ENCODE measurements at regions not wholly inside any gene's neighbourhood (a gene's known extent, or its start where the extent isn't known, plus 50 kb on each side); places are given as distances from the start of the nearest gene placed in this dataset.

DNA sequence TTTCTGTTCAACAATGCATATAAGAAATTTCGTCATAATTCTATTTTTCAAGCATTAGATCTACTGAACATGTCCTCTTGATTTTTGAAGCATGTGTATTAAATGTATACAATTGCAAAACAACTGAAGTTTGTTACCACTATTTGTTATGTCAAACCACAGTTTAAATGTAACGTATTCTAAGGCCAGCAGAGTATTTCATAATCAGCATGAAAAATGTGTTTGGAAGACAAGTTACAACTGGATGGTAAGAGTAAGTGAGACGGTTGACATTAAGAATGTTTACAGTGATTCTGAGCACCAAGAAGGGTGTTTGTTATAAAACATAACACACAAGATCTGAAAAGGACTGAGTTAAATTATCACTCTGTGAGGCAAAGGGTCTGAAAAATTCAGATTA is 738.4 kb downstream of the PLOD2 start:
- no peak for DNase-seq (ENCODE audit: low spot score in 2 of 2)
- TF ChIP-seq, protein P1, sequence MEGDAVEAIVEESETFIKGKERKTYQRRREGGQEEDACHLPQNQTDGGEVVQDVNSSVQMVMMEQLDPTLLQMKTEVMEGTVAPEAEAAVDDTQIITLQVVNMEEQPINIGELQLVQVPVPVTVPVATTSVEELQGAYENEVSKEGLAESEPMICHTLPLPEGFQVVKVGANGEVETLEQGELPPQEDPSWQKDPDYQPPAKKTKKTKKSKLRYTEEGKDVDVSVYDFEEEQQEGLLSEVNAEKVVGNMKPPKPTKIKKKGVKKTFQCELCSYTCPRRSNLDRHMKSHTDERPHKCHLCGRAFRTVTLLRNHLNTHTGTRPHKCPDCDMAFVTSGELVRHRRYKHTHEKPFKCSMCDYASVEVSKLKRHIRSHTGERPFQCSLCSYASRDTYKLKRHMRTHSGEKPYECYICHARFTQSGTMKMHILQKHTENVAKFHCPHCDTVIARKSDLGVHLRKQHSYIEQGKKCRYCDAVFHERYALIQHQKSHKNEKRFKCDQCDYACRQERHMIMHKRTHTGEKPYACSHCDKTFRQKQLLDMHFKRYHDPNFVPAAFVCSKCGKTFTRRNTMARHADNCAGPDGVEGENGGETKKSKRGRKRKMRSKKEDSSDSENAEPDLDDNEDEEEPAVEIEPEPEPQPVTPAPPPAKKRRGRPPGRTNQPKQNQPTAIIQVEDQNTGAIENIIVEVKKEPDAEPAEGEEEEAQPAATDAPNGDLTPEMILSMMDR (IDR thresholded peaks at IDR 0.05), result no peak
- TF ChIP-seq POLR2A (IDR thresholded peaks at IDR 0.05) (no peak), EP300 (IDR thresholded peaks at IDR 0.05) (no peak)
- Histone ChIP-seq H3K4me3 (no peak overlapping the region), H3K27ac (no peak overlapping the region), H3K27me3 (no peaks in the 10 kb centered on the region), H3K9me3 (no peaks in the 10 kb centered on the region), H3K36me3 (no peaks in the 10 kb centered on the region), H3K4me1 (no peaks in the 10 kb centered on the region)
- WGBS, 2 donors, result 58 to 80% methylated on average over 3 of the region's 3 CpGs

DNA sequence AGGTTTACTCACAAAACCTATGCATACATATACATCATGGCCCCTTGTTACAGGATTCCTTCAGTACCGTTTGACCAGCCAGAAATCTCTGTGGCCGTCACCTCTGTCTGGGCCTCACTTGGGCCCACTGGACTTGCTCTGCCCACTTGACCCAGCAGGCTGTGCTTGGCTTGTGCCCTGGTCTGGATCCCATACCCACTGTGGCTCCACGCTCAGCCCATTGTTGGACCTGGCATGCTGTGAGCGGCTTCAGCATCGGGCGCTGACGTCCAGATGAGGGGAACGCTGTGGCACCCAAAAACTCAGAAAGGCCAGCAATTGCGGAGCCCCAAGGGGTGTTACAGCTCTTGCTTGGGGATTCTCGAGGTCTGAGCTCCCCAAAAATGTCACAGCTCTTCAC is 733.6 kb downstream of the PLOD2 start:
- Histone ChIP-seq H3K27ac (no peak overlapping the region), H3K4me1 (no peaks in the 10 kb centered on the region), H3K4me3 (no peak overlapping the region), H3K36me3 (no peaks in the 10 kb centered on the region), H3K9me3 (no peaks in the 10 kb centered on the region), H3K27me3 (no peaks in the 10 kb centered on the region)
- 83 to 96% methylated on average over 5 to 10 of the region's 10 CpGs for WGBS, 2 donors
- DNase-seq (ENCODE audit: low spot score in 2 of 2), result no peak
- no peak for TF ChIP-seq EP300 (IDR thresholded peaks at IDR 0.05)
- TF ChIP-seq, protein P1 (IDR thresholded peaks at IDR 0.05), result no peak

DNA sequence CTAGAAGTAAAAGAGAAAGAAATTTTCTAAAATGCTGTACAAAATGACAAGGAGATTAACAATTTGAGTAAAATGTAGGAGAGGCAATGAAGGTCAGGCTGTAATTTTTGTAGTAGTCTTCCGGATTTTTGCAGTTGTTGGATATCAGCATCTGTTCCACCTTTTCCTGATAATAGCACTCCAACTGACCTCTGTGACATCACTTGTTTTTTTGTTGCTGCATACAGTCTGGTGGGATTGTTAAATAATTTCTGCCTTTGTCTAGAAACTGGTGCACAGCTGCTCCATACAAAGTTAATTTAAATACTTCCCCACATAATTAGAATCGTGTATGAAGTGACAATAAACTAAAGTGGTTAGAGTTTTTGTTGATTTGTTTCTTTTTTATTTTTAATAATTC is 731.4 kb downstream of the PLOD2 start:
- 25 to 27% methylated on average over 2 of the region's 2 CpGs for WGBS, 2 donors

DNA sequence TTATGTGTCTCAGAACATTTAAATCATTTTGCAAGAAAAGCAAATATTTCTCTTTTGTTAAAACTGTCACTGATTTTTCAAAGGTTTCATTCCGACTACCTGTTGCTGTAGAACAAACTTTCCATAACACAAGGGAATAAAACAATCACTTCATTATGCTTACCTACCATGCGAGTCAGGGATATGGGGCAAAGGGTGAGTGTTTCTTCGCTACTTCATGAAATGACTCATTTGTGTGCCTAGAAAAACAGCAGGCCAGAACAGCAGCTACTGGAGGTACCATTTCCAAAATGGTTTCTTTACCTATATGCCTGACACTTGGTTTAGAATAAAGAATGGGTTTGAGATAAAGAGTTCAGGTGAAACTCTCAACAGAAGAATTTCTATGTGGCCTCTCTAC is 712.5 kb downstream of the PLOD2 start:
- Histone ChIP-seq H3K27ac (no peak overlapping the region), H3K4me3 (no peak overlapping the region), H3K9me3 (no peaks in the 10 kb centered on the region), H3K4me1 (no peaks in the 10 kb centered on the region), H3K36me3 (no peaks in the 10 kb centered on the region), H3K27me3 (no peaks in the 10 kb centered on the region)
- WGBS, 2 donors, result 73 to 85% methylated on average over 3 of the region's 3 CpGs
- TF ChIP-seq POLR2A (IDR thresholded peaks at IDR 0.05) (no peak), EP300 (IDR thresholded peaks at IDR 0.05) (no peak)
- TF ChIP-seq, protein P1 (IDR thresholded peaks at IDR 0.05), result no peak
- no peak for DNase-seq (ENCODE audit: low spot score in 2 of 2)

More for the DNA sequence above, 731.4 kb downstream of the PLOD2 start:
- H3K4me1 ChIP-seq, result no peaks in the 10 kb centered on the region
- H3K9me3 ChIP-seq, result no peaks in the 10 kb centered on the region
- H3K27ac ChIP-seq, result no peak overlapping the region
- no peak overlapping the region for H3K4me3 ChIP-seq
- DNase-seq (ENCODE audit: low spot score in 2 of 2), result no peak
- no peaks in the 10 kb centered on the region for H3K36me3 ChIP-seq
- H3K27me3 ChIP-seq, result no peaks in the 10 kb centered on the region
- TF ChIP-seq EP300 (IDR thresholded peaks at IDR 0.05), result no peak
- TF ChIP-seq, protein P1 (IDR thresholded peaks at IDR 0.05), result no peak
- TF ChIP-seq POLR2A (IDR thresholded peaks at IDR 0.05), result no peak

DNA sequence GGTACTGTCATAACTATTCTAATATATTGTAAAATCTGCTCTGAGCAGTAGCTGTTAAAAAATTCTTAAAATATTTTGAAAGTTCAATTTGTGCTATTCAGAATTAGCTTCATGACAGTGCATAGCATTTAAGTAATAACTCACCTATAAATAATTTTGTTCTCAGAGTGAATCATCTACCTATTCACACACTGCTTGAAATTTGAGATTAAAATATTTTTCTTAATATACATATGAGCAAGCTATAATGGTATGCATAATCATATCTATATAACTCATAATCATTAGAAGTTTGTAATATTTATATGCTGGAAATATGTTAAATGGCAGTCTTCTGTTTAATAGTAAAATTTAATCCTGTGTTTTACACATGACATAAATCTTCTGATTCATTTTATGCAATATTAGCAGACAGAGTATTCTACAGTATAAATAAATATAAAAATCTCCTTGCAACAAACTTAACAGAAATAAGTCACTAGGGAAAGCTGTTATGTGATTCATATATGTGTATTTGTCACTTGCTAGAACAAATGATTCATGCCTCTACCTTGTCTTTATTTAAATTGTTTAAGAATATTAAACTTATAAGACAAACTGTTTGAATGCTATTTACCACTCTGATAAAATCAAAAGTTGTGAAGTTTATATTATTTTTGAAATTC is 710.8 kb downstream of the PLOD2 start:
- TF ChIP-seq EP300 (IDR thresholded peaks at IDR 0.05), result no peak
- TF ChIP-seq, protein P1 (IDR thresholded peaks at IDR 0.05), result no peak
- no peak for TF ChIP-seq POLR2A (IDR thresholded peaks at IDR 0.05)
- Histone ChIP-seq H3K27me3 (no peaks in the 10 kb centered on the region), H3K36me3 (no peaks in the 10 kb centered on the region), H3K27ac (no peak overlapping the region), H3K9me3 (no peaks in the 10 kb centered on the region), H3K4me1 (no peaks in the 10 kb centered on the region), H3K4me3 (no peak overlapping the region)
- no peak for DNase-seq (ENCODE audit: low spot score in 2 of 2)

All from tibial nerve (tissue), 4 donors.